ENCODE measurements at regions not wholly inside any gene's neighbourhood (a gene's known extent, or its start where the extent isn't known, plus 50 kb on each side); places are given as distances from the start of the nearest gene placed in this dataset.

- Mint-ChIP-seq H3K27me3 (ENCODE audit: unreplicated experiment) (no peaks in the 10 kb centered on the region), H3K4me1 (ENCODE audit: unreplicated experiment) (peaks cover 57% of the 10 kb centered on the region), H3K9me3 (ENCODE audit: unreplicated experiment) (peaks cover 9% of the 10 kb centered on the region), H3K27ac (ENCODE audit: unreplicated experiment) (peak overlapping the region; percentile 97), H3K4me3 (ENCODE audit: unreplicated experiment) (peak overlapping the region; percentile 49), H3K36me3 (ENCODE audit: unreplicated experiment) (peaks cover 5% of the 10 kb centered on the region)
- DNase-seq (ENCODE audit: extremely low spot score, unreplicated experiment), result no peak
- TF ChIP-seq, protein P1, sequence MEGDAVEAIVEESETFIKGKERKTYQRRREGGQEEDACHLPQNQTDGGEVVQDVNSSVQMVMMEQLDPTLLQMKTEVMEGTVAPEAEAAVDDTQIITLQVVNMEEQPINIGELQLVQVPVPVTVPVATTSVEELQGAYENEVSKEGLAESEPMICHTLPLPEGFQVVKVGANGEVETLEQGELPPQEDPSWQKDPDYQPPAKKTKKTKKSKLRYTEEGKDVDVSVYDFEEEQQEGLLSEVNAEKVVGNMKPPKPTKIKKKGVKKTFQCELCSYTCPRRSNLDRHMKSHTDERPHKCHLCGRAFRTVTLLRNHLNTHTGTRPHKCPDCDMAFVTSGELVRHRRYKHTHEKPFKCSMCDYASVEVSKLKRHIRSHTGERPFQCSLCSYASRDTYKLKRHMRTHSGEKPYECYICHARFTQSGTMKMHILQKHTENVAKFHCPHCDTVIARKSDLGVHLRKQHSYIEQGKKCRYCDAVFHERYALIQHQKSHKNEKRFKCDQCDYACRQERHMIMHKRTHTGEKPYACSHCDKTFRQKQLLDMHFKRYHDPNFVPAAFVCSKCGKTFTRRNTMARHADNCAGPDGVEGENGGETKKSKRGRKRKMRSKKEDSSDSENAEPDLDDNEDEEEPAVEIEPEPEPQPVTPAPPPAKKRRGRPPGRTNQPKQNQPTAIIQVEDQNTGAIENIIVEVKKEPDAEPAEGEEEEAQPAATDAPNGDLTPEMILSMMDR (IDR thresholded peaks at IDR 0.05), result no peak
Observed at GRCh38 chr15:67914537-67915460, 75.0 kb upstream of the RNU6-1 start.

GRCh38 chr15:67915461-67916374 lies 75.9 kb upstream of the RNU6-1 start:
- Mint-ChIP-seq H3K36me3 (ENCODE audit: unreplicated experiment) (peaks cover 5% of the 10 kb centered on the region), H3K27me3 (ENCODE audit: unreplicated experiment) (no peaks in the 10 kb centered on the region), H3K4me3 (ENCODE audit: unreplicated experiment) (peak overlapping the region; percentile 49), H3K9me3 (ENCODE audit: unreplicated experiment) (peaks cover 9% of the 10 kb centered on the region), H3K4me1 (ENCODE audit: unreplicated experiment) (peaks cover 57% of the 10 kb centered on the region), H3K27ac (ENCODE audit: unreplicated experiment) (peak overlapping the region; percentile 97)
- no peak for DNase-seq (ENCODE audit: extremely low spot score, unreplicated experiment)
- TF ChIP-seq, protein P1 (IDR thresholded peaks at IDR 0.05), result no peak

- Mint-ChIP-seq H3K9me3 (ENCODE audit: unreplicated experiment) (peaks cover 3% of the 10 kb centered on the region), H3K4me1 (ENCODE audit: unreplicated experiment) (peaks cover 56% of the 10 kb centered on the region)
Observed at GRCh38 chr15:67916565-67916964, 76.7 kb upstream of the RNU6-1 start.

GRCh38 chr15:67917037-67917436 lies 77.2 kb upstream of the RNU6-1 start:
- Mint-ChIP-seq H3K4me3 (ENCODE audit: unreplicated experiment) (no peak overlapping the region), H3K27ac (ENCODE audit: unreplicated experiment) (peak overlapping the region; percentile 97), H3K36me3 (ENCODE audit: unreplicated experiment) (no peaks in the 10 kb centered on the region), H3K9me3 (ENCODE audit: unreplicated experiment) (no peaks in the 10 kb centered on the region), H3K27me3 (ENCODE audit: unreplicated experiment) (no peaks in the 10 kb centered on the region), H3K4me1 (ENCODE audit: unreplicated experiment) (peaks cover 51% of the 10 kb centered on the region)
- TF ChIP-seq, protein P1 (IDR thresholded peaks at IDR 0.05), result no peak
- DNase-seq (ENCODE audit: extremely low spot score, unreplicated experiment), result no peak

More at GRCh38 chr15:67916565-67916964, 76.7 kb upstream of the RNU6-1 start:
- Mint-ChIP-seq H3K36me3 (ENCODE audit: unreplicated experiment) (peaks cover 4% of the 10 kb centered on the region), H3K27ac (ENCODE audit: unreplicated experiment) (peak overlapping the region; percentile 97), H3K27me3 (ENCODE audit: unreplicated experiment) (no peaks in the 10 kb centered on the region), H3K4me3 (ENCODE audit: unreplicated experiment) (no peak overlapping the region)
- TF ChIP-seq, protein P1 (IDR thresholded peaks at IDR 0.05), result no peak
- no peak for DNase-seq (ENCODE audit: extremely low spot score, unreplicated experiment)
